Neural cell (in vitro differentiated cells): ENCODE measurements at regions not wholly inside any gene's neighbourhood (a gene's known extent, or its start where the extent isn't known, plus 50 kb on each side); places are given as distances from the start of the nearest gene placed in this dataset.

Source experiments
- H2AFZ ChIP-seq: fragments of 200-600, 300-800 bp; sonication (generic), shearing (Covaris generic); 2 replicates; pipeline ENCODE4 v1.6.0; 2014; ENCODE audit warnings: low read depth, mild to moderate bottlenecking, antibody characterized with exemption, low read length, moderate library complexity
- H3F3A ChIP-seq: fragments of 200-600 bp; shearing (Covaris generic); 2 replicates; pipeline ENCODE4 v1.6.1; 2016; ENCODE audit warnings: mild to moderate bottlenecking, moderate library complexity, mixed read lengths, antibody characterized with exemption, low read length; ENCODE audit not compliant: insufficient read depth, poor library complexity, severe bottlenecking
- H3K27ac ChIP-seq: fragments of 200-600, 300-800 bp; sonication (generic), shearing (Covaris generic); 2 replicates; pipeline ENCODE4 v1.5.1; 2014; ENCODE audit warnings: mild to moderate bottlenecking, low read length, moderate library complexity
- H3K27me3 ChIP-seq: fragments of 300-800, 200-600 bp; sonication (generic), shearing (Covaris generic); 2 replicates; pipeline ENCODE4 v1.6.0; 2014; ENCODE audit warnings: mild to moderate bottlenecking, low read depth, low read length, moderate library complexity; ENCODE audit not compliant: insufficient read depth
- H3K36me3 ChIP-seq: fragments of 300-800, 200-600 bp; sonication (generic), shearing (Covaris generic); 2 replicates; pipeline ENCODE4 v1.5.1; 2014; ENCODE audit warnings: mild to moderate bottlenecking, antibody characterized with exemption, low read length, moderate library complexity; ENCODE audit not compliant: insufficient read depth
- H3K4me2 ChIP-seq: fragments of 300-800, 200-600 bp; sonication (generic), shearing (Covaris generic); 2 replicates; pipeline ENCODE4 v1.6.0; 2014; ENCODE audit warnings: mild to moderate bottlenecking, low read length
- H3K4me3 ChIP-seq: fragments of 300-800, 200-600 bp; sonication (generic), shearing (Covaris generic); 2 replicates; pipeline ENCODE4 v1.5.1; 2014; ENCODE audit warnings: mild to moderate bottlenecking, low read length, moderate library complexity
- H3K79me2 ChIP-seq: fragments of 200-600 bp; shearing (Covaris generic); replicated peaks from 2 replicates; pipeline ENCODE4 v1.6.0; 2014; ENCODE audit warnings: mild to moderate bottlenecking, low read length, moderate library complexity; ENCODE audit not compliant: insufficient read depth
- H3K9ac ChIP-seq: fragments of 300-800, 200-600 bp; sonication (generic), shearing (Covaris generic); 2 replicates; pipeline ENCODE4 v1.6.1; 2016; ENCODE audit warnings: mild to moderate bottlenecking, low read length, mixed read lengths
- H3K9me2 ChIP-seq: fragments of 200-600 bp; shearing (Covaris generic); 2 replicates; pipeline ENCODE4 v1.6.1; 2016; ENCODE audit warnings: mild to moderate bottlenecking, low read length, mixed read lengths; ENCODE audit not compliant: insufficient read depth
- H3K9me3 ChIP-seq: fragments of 200-600, 300-800 bp; sonication (generic), shearing (Covaris generic); 2 replicates; pipeline ENCODE4 v1.6.1; 2016; ENCODE audit warnings: mild to moderate bottlenecking, mixed run types, low read length, moderate library complexity, mixed read lengths
- H4K20me1 ChIP-seq: fragments of 200-600 bp; shearing (Covaris generic); 2 replicates; pipeline ENCODE4 v1.6.1; 2016; ENCODE audit warnings: mild to moderate bottlenecking, mixed run types; ENCODE audit not compliant: insufficient read depth
- EP300 ChIP-seq: fragments of 450-650 bp; conservative IDR thresholded peaks from 2 replicates; pipeline ENCODE4 v1.6.1; 2014; ENCODE audit warnings: antibody characterized with exemption, mild to moderate bottlenecking, moderate library complexity; ENCODE audit not compliant: poor library complexity, severe bottlenecking
- EZH2 ChIP-seq: fragments of 200-600, 300-800 bp; shearing (Covaris generic), sonication (generic); IDR thresholded peaks from 2 replicates; pipeline ENCODE4 v1.6.1; 2014; ENCODE audit warnings: antibody characterized with exemption, low read length, borderline replicate concordance, mild to moderate bottlenecking; ENCODE audit not compliant: insufficient read depth, poor library complexity, severe bottlenecking
- MXI1 ChIP-seq: fragments of 450-650 bp; conservative IDR thresholded peaks from 2 replicates; pipeline ENCODE4 v1.6.1; 2014; ENCODE audit warnings: antibody characterized with exemption, mild to moderate bottlenecking; ENCODE audit not compliant: poor library complexity, severe bottlenecking
- POLR2AphosphoS5 ChIP-seq: IDR thresholded peaks from 2 replicates; pipeline ENCODE4 v1.6.1; 2012
- RAD21 ChIP-seq: fragments of 450-650 bp; conservative IDR thresholded peaks from 2 replicates; pipeline ENCODE4 v1.6.1; 2014; ENCODE audit warnings: antibody characterized with exemption, mild to moderate bottlenecking, moderate library complexity
- SMC3 ChIP-seq: fragments of 450-650 bp; conservative IDR thresholded peaks from 2 replicates; pipeline ENCODE4 v1.6.1; 2014; ENCODE audit warnings: antibody characterized with exemption, mild to moderate bottlenecking, moderate library complexity; ENCODE audit not compliant: poor library complexity
- TAF1 ChIP-seq: IDR thresholded peaks from 2 replicates; pipeline ENCODE4 v1.6.1; 2012; ENCODE audit warnings: low read depth
- TF ChIP-seq, protein P1 (sequence below): fragments of 450-650 bp; IDR thresholded peaks from 2 replicates; pipeline ENCODE4 v1.5.1; 2014; ENCODE audit warnings: antibody characterized with exemption, mild to moderate bottlenecking, moderate library complexity; ENCODE audit not compliant: poor library complexity, severe bottlenecking
- TF ChIP-seq, protein P2 (sequence below): IDR thresholded peaks from 2 replicates; pipeline ENCODE4 v1.6.1; 2012; ENCODE audit warnings: borderline replicate concordance

DNA sequence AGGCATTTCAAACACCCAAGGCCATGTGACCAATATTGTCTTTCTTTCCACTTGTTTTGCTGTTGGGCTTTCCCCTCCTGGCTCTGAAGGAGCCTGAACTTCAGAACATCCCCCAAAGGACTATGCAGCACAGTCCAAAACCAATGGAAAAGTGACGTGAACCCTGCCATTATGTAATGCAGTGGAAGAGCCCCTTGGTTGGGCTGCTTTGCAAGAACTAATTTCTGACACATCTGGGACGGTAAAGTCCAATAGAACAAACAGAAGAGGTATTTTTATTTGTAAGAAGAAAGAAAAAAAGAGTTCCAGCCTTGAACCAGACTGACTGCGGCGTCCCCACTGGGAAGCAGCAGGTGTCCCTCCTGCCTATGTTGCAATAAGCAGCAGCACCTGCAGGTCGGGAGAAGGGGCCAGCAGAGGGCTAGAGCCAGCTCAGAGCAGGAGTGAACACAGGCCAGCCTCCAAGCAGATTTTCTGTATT, 116.7 kb downstream of the CDC7 start:
- Histone ChIP-seq H4K20me1 (no peaks in the 10 kb centered on the region), H3K27ac (no peak overlapping the region), H3K79me2 (no peaks in the 10 kb centered on the region)

DNA sequence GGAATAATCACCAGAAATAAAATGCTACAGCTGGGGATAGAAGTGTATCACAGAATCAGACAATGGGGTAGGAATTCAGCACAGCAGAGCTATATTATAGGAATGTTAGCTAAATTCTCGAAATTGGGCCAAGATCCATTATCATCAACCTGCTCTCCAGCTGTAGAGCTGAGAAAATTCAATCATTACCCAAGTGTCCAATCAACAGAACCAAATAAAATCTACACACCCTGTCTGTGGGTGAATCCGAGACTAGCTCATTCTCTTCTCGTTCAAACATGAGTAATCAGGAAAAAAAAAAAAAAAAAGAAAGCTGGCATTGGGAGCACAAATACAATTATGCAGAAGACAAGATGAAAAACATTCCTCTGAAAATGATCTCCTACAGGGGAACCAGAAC, 119.2 kb downstream of the CDC7 start:
- Histone ChIP-seq H3K27ac (no peak overlapping the region), H2AFZ (no peak overlapping the region), H3K27me3 (no peaks in the 10 kb centered on the region), H3K4me3 (no peak overlapping the region), H3K36me3 (no peaks in the 10 kb centered on the region), H3K9ac (no peak overlapping the region), H3F3A (no peaks in the 10 kb centered on the region), H3K9me3 (no peaks in the 10 kb centered on the region), H3K79me2 (no peaks in the 10 kb centered on the region), H3K9me2 (no peaks in the 10 kb centered on the region), H4K20me1 (no peaks in the 10 kb centered on the region), H3K4me2 (no peak overlapping the region)
- TF ChIP-seq SMC3 (no peak), EZH2 (no peak), MXI1 (no peak), POLR2AphosphoS5 (no peak), RAD21 (no peak), TAF1 (no peak), EP300 (no peak)
- TF ChIP-seq, protein P1, sequence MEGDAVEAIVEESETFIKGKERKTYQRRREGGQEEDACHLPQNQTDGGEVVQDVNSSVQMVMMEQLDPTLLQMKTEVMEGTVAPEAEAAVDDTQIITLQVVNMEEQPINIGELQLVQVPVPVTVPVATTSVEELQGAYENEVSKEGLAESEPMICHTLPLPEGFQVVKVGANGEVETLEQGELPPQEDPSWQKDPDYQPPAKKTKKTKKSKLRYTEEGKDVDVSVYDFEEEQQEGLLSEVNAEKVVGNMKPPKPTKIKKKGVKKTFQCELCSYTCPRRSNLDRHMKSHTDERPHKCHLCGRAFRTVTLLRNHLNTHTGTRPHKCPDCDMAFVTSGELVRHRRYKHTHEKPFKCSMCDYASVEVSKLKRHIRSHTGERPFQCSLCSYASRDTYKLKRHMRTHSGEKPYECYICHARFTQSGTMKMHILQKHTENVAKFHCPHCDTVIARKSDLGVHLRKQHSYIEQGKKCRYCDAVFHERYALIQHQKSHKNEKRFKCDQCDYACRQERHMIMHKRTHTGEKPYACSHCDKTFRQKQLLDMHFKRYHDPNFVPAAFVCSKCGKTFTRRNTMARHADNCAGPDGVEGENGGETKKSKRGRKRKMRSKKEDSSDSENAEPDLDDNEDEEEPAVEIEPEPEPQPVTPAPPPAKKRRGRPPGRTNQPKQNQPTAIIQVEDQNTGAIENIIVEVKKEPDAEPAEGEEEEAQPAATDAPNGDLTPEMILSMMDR = no peak
- TF ChIP-seq, protein P2, sequence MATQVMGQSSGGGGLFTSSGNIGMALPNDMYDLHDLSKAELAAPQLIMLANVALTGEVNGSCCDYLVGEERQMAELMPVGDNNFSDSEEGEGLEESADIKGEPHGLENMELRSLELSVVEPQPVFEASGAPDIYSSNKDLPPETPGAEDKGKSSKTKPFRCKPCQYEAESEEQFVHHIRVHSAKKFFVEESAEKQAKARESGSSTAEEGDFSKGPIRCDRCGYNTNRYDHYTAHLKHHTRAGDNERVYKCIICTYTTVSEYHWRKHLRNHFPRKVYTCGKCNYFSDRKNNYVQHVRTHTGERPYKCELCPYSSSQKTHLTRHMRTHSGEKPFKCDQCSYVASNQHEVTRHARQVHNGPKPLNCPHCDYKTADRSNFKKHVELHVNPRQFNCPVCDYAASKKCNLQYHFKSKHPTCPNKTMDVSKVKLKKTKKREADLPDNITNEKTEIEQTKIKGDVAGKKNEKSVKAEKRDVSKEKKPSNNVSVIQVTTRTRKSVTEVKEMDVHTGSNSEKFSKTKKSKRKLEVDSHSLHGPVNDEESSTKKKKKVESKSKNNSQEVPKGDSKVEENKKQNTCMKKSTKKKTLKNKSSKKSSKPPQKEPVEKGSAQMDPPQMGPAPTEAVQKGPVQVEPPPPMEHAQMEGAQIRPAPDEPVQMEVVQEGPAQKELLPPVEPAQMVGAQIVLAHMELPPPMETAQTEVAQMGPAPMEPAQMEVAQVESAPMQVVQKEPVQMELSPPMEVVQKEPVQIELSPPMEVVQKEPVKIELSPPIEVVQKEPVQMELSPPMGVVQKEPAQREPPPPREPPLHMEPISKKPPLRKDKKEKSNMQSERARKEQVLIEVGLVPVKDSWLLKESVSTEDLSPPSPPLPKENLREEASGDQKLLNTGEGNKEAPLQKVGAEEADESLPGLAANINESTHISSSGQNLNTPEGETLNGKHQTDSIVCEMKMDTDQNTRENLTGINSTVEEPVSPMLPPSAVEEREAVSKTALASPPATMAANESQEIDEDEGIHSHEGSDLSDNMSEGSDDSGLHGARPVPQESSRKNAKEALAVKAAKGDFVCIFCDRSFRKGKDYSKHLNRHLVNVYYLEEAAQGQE = no peak

More for the DNA sequence above, 116.7 kb downstream of the CDC7 start:
- H3K9me3 ChIP-seq = no peaks in the 10 kb centered on the region
- H3K27me3 ChIP-seq = no peaks in the 10 kb centered on the region
- H3F3A ChIP-seq = no peaks in the 10 kb centered on the region
- H3K9me2 ChIP-seq = no peaks in the 10 kb centered on the region
- H2AFZ ChIP-seq = no peak overlapping the region
- H3K9ac ChIP-seq = no peak overlapping the region
- TF ChIP-seq POLR2AphosphoS5 (no peak), SMC3 (no peak), TAF1 (no peak), EP300 (no peak), EZH2 (no peak), MXI1 (no peak), RAD21 (no peak)
- TF ChIP-seq, protein P1 = no peak
- TF ChIP-seq, protein P2 = no peak
- H3K4me3 ChIP-seq = no peak overlapping the region
- no peaks in the 10 kb centered on the region for H3K36me3 ChIP-seq
- no peak overlapping the region for H3K4me2 ChIP-seq
